B cell (primary cell): ENCODE measurements at regions not wholly inside any gene's neighbourhood (a gene's known extent, or its start where the extent isn't known, plus 50 kb on each side); places are given as distances from the start of the nearest gene placed in this dataset.
"Not testable (repeated sequence)": the region's sequence is repeated elsewhere in the genome, so short reads cannot be mapped to it uniquely, and the experiment has no call there.

Experiments used
- EZH2 ChIP-seq: IDR thresholded peaks from 2 replicates; pipeline ENCODE4 v1.6.1; 2012; ENCODE audit warnings: borderline replicate concordance, low read depth, mild to moderate bottlenecking, moderate library complexity, low read length; ENCODE audit not compliant: insufficient read depth, poor library complexity, severe bottlenecking
- TF ChIP-seq, protein P1 (sequence below): fragments of 200-600 bp; IDR thresholded peaks from one replicate; pipeline ENCODE4 v1.8.0; 2022; ENCODE audit warnings: antibody characterized with exemption, mild to moderate bottlenecking

DNA sequence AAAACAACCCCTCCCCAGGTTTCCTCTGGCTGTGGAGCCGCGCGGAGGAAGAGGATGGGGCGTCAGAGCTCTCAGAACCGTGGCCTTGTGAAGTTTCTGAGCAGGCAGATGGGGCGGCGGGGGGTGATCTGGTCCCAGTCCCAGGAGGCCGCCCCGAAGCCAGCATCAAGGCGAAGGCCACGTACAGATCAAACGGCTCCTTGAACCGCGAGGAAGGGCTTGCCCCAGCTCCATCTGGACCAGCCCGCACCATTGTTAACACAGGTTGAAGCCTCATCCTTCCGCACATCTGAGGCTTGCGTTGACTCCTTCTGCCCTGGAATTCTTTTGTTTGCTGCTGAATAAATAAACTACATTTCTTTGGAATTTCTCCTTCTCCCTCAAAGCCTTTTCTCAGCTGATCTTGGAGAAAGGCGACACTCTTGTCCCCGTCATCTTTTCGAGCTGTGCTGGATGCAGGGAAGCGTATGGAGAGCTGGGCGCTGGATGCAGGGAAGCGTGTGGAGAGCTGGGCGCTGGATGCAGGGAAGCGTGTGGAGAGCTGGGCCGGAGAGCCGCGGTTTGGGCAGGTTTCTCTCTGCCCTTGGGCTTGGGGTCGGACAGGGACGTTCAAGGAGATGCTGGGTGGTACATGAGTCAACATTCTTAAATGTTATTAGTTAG, 53.6 kb upstream of the METTL9 start:
- TF ChIP-seq, protein P1, sequence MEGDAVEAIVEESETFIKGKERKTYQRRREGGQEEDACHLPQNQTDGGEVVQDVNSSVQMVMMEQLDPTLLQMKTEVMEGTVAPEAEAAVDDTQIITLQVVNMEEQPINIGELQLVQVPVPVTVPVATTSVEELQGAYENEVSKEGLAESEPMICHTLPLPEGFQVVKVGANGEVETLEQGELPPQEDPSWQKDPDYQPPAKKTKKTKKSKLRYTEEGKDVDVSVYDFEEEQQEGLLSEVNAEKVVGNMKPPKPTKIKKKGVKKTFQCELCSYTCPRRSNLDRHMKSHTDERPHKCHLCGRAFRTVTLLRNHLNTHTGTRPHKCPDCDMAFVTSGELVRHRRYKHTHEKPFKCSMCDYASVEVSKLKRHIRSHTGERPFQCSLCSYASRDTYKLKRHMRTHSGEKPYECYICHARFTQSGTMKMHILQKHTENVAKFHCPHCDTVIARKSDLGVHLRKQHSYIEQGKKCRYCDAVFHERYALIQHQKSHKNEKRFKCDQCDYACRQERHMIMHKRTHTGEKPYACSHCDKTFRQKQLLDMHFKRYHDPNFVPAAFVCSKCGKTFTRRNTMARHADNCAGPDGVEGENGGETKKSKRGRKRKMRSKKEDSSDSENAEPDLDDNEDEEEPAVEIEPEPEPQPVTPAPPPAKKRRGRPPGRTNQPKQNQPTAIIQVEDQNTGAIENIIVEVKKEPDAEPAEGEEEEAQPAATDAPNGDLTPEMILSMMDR: not testable (repeated sequence)
- not testable (repeated sequence) for TF ChIP-seq EZH2
